ENCODE measurements at regions not wholly inside any gene's neighbourhood (a gene's known extent, or its start where the extent isn't known, plus 50 kb on each side); places are given as distances from the start of the nearest gene placed in this dataset.

GRCh38 chr5:164742025-164742424 lies 1236.6 kb downstream of the MAT2B start:
- peak overlapping the region in 1 of 2 donors; percentile 16 for H3K27ac Mint-ChIP-seq
- Histone ChIP-seq H3K9me3 (ENCODE audit: control insufficient read depth, insufficient read depth, low read length) (no peaks in the 10 kb centered on the region), H3K36me3 (ENCODE audit: control insufficient read depth, insufficient read depth, low read length) (no peaks in the 10 kb centered on the region), H3K27me3 (ENCODE audit: control insufficient read depth, insufficient read depth, low read length) (no peaks in the 10 kb centered on the region), H3K27ac (ENCODE audit: low read length) (no peak overlapping the region), H3K4me3 (ENCODE audit: low read length) (no peak overlapping the region), H3K4me1 (ENCODE audit: control insufficient read depth, insufficient read depth, low read length) (peaks cover 7% of the 10 kb centered on the region)
- TF ChIP-seq CTCF (IDR thresholded peaks at IDR 0.05) = no peak
- peak in 1 of 3 donors; percentile 80 for ATAC-seq
- DNase-seq = peak in 1 of 2 donors; percentile 2
- no peaks in the 10 kb centered on the region for H3K36me3 Mint-ChIP-seq
- 30% methylated on average over 3 of the region's 5 CpGs for WGBS (ENCODE audit: insufficient coverage)
- H3K4me3 Mint-ChIP-seq = peak overlapping the region; percentile 67
- H3K27me3 Mint-ChIP-seq (ENCODE audit: low read depth in 2 of 2) = no peaks in the 10 kb centered on the region
- peaks cover 2 to 6% of the 10 kb centered on the region in 2 donors for H3K9me3 Mint-ChIP-seq
- intact Hi-C loops (cut with micrococcal nuclease) = no loop called here
- H3K4me1 Mint-ChIP-seq = peaks cover 16 to 26% of the 10 kb centered on the region in 2 donors

GRCh38 chr5:164746723-164747122 lies 1241.3 kb downstream of the MAT2B start:
- no peak overlapping the region for H3K27ac ChIP-seq (ENCODE audit: low read length)
- intact Hi-C loops (cut with micrococcal nuclease) = no loop called here
- DNase-seq (no peak), ATAC-seq (no peak)
- peaks cover 5% of the 10 kb centered on the region for H3K4me1 ChIP-seq (ENCODE audit: control insufficient read depth, insufficient read depth, low read length)
- Mint-ChIP-seq H3K27me3 (ENCODE audit: low read depth in 2 of 2) (no peaks in the 10 kb centered on the region), H3K4me3 (no peak overlapping the region), H3K4me1 (peaks cover 18 to 29% of the 10 kb centered on the region in 2 donors), H3K27ac (no peak overlapping the region), H3K36me3 (no peaks in the 10 kb centered on the region), H3K9me3 (peaks cover 0 to 6% of the 10 kb centered on the region in 2 donors)
- H3K9me3 ChIP-seq (ENCODE audit: control insufficient read depth, insufficient read depth, low read length) = no peaks in the 10 kb centered on the region
- H3K27me3 ChIP-seq (ENCODE audit: control insufficient read depth, insufficient read depth, low read length) = no peaks in the 10 kb centered on the region
- H3K36me3 ChIP-seq (ENCODE audit: control insufficient read depth, insufficient read depth, low read length) = no peaks in the 10 kb centered on the region
- no peak overlapping the region for H3K4me3 ChIP-seq (ENCODE audit: low read length)
- no peak for TF ChIP-seq CTCF (IDR thresholded peaks at IDR 0.05)

GRCh38 chr5:164747371-164747770 lies 1242.0 kb downstream of the MAT2B start:
- peaks cover 5% of the 10 kb centered on the region for H3K4me1 ChIP-seq (ENCODE audit: control insufficient read depth, insufficient read depth, low read length)
- intact Hi-C loops (cut with micrococcal nuclease) = no loop called here
- H3K9me3 Mint-ChIP-seq = peaks cover 0 to 3% of the 10 kb centered on the region in 2 donors
- H3K36me3 Mint-ChIP-seq = no peaks in the 10 kb centered on the region
- no peaks in the 10 kb centered on the region for H3K36me3 ChIP-seq (ENCODE audit: control insufficient read depth, insufficient read depth, low read length)
- DNase-seq (no peak), ATAC-seq (no peak)
- no peak overlapping the region for H3K4me3 ChIP-seq (ENCODE audit: low read length)
- no peak overlapping the region for H3K27ac Mint-ChIP-seq
- peaks cover 14 to 22% of the 10 kb centered on the region in 2 donors for H3K4me1 Mint-ChIP-seq
- no peaks in the 10 kb centered on the region for H3K9me3 ChIP-seq (ENCODE audit: control insufficient read depth, insufficient read depth, low read length)
- no peaks in the 10 kb centered on the region for H3K27me3 Mint-ChIP-seq (ENCODE audit: low read depth in 2 of 2)
- no peak overlapping the region for H3K27ac ChIP-seq (ENCODE audit: low read length)
- no peak for TF ChIP-seq CTCF (IDR thresholded peaks at IDR 0.05)
- H3K27me3 ChIP-seq (ENCODE audit: control insufficient read depth, insufficient read depth, low read length) = no peaks in the 10 kb centered on the region
- WGBS (ENCODE audit: insufficient coverage) = 76% methylated on average over 1 of the region's 1 CpG
- H3K4me3 Mint-ChIP-seq = no peak overlapping the region

- Mint-ChIP-seq H3K36me3 (no peaks in the 10 kb centered on the region), H3K4me3 (no peak overlapping the region), H3K9me3 (peaks cover 0 to 3% of the 10 kb centered on the region in 2 donors), H3K4me1 (peaks cover 8 to 15% of the 10 kb centered on the region in 2 donors), H3K27ac (no peak overlapping the region), H3K27me3 (ENCODE audit: low read depth in 2 of 2) (no peaks in the 10 kb centered on the region)
- Histone ChIP-seq H3K27me3 (ENCODE audit: control insufficient read depth, insufficient read depth, low read length) (no peaks in the 10 kb centered on the region), H3K9me3 (ENCODE audit: control insufficient read depth, insufficient read depth, low read length) (no peaks in the 10 kb centered on the region), H3K4me1 (ENCODE audit: control insufficient read depth, insufficient read depth, low read length) (peaks cover 5% of the 10 kb centered on the region), H3K4me3 (ENCODE audit: low read length) (no peak overlapping the region), H3K27ac (ENCODE audit: low read length) (no peak overlapping the region), H3K36me3 (ENCODE audit: control insufficient read depth, insufficient read depth, low read length) (no peaks in the 10 kb centered on the region)
- intact Hi-C loops (cut with micrococcal nuclease) = no loop called here
- DNase-seq = no peak
- no peak for ATAC-seq
- TF ChIP-seq CTCF (IDR thresholded peaks at IDR 0.05) = no peak
Observed at GRCh38 chr5:164748861-164749260, 1243.4 kb downstream of the MAT2B start.

All from natural killer cell (primary cell).